ENCODE measurements at regions not wholly inside any gene's neighbourhood (a gene's known extent, or its start where the extent isn't known, plus 50 kb on each side); places are given as distances from the start of the nearest gene placed in this dataset.
"Not testable (repeated sequence)": the region's sequence is repeated elsewhere in the genome, so short reads cannot be mapped to it uniquely, and the experiment has no call there.

DNA sequence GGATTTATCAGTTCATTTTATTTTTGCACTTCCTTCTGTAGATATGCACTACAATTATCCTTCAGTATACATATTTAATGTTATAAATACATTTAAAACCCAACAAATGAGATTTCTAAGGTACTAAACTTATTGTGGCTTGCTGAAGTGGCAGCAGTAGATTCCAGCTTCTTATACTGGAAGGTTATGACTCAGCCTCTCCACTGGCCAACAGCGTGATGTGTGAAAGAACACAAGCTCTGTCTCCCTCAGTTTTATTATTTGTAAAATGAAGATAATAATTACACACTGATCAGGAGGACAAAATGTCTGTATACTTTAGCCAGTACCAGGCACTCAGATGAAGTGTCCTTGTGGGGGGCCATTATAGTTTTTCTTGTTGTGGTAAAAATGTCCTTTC, 1147.1 kb downstream of the CNTNAP5 start:
- TF ChIP-seq JUND (IDR thresholded peaks at IDR 0.05; ENCODE audit: low read depth), result no peak
- no peak for DNase-seq (ENCODE audit: low read depth in 1 of 2, low spot score in 1 of 2)
- in situ Hi-C loops (cut with HindIII; ENCODE audit: low pct_unique_long_range_greater_than_20kb, low sequenced_read_pairs), result no loop called here

DNA sequence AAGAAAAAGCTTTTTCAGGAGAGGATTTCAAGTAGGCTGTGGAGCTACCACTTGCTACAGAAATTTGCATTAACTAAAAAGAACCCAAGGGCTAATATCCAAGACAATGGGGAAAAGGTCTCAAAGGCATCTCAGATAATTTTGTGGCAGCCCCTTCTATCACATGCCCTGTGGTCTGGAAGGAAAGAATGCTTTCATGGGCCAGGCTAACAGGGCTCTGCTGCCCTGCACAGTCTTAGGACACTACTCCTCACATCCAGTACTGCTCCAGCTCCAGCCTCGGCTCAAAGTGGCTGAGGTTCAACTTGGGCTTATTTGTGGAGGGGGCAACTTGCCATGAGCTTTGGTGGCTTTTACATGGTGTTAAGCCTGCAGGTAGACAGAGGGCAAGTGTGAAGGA, 1150.3 kb downstream of the CNTNAP5 start:
- DNase-seq (ENCODE audit: low read depth in 1 of 2, low spot score in 1 of 2), result no peak
- in situ Hi-C loops (cut with HindIII; ENCODE audit: low pct_unique_long_range_greater_than_20kb, low sequenced_read_pairs), result no loop called here
- no peak for TF ChIP-seq JUND (IDR thresholded peaks at IDR 0.05; ENCODE audit: low read depth)

DNA sequence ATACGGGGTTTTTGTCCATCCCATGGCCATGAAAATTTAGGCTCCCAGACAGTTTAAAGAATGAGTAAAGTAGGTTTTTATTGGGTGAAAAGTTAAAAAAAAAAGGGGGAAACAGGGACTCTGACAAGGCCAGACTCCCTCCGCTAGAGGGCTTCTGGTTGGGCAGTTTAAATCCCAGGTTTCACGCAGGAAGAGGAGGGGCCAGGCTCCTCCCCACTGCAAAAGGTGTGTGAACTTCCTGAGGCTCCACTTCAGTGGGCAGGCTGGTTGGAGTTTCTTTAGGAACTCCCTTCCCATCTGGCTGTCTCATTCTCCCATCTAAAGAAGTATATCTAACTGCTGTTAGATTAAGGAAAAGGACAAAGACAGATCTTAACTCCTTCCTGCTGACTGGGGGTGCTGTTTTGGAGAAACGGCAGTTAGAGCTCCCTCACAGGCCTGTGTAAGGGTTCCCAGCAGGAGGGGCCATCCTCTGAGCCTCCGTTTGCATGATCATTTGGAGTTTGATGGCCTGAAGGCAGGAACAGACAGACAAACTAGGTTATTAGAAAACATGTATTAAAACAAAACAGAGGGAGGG, 1160.7 kb downstream of the CNTNAP5 start:
- no peak for TF ChIP-seq JUND (IDR thresholded peaks at IDR 0.05; ENCODE audit: low read depth)
- DNase-seq (ENCODE audit: low read depth in 1 of 2, low spot score in 1 of 2), result no peak
- in situ Hi-C loops (cut with HindIII; ENCODE audit: low pct_unique_long_range_greater_than_20kb, low sequenced_read_pairs), result no loop called here

DNA sequence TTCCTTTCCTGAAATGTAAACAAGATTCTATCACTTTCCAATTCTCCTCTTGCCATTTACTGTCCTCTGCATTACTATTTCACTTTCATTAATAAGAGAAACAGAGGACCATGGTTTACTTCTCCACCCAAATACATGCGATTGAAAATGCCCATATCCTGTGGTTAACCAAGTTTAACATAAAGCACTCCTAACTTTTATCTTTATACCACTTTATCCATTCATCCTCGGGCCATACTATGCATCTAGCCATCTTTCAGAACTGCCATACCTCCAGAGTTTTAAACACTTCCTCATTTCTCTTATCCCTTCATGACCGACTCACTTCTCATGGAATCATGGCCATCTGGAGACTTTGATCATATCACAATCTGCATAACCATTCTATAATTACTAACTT, 1182.3 kb downstream of the CNTNAP5 start:
- in situ Hi-C loops (cut with HindIII; ENCODE audit: low pct_unique_long_range_greater_than_20kb, low sequenced_read_pairs), result no loop called here
- no peak for TF ChIP-seq JUND (IDR thresholded peaks at IDR 0.05; ENCODE audit: low read depth)
- DNase-seq (ENCODE audit: low read depth in 1 of 2, low spot score in 1 of 2), result no peak

DNA sequence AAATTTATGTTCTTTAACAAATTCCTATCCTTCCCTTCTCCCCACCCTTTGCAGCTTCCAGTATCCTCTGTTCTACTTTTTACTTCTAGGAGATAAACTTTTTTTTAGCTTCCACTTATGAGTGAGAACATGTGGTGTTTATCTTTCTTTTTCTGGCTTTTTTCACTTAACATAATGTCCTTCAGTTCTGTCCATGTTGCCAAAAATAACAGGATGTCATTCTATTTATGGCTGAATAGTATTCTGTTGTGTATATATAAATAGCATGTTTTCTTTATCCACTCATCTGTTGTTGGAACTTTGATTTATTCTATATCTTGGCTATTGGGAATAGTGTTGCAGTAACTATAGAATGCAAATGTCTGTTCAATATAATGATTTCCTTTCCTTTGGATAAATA, 1191.2 kb downstream of the CNTNAP5 start:
- DNase-seq (ENCODE audit: low read depth in 1 of 2, low spot score in 1 of 2), result no peak
- TF ChIP-seq JUND (IDR thresholded peaks at IDR 0.05; ENCODE audit: low read depth), result no peak
- in situ Hi-C loops (cut with HindIII; ENCODE audit: low pct_unique_long_range_greater_than_20kb, low sequenced_read_pairs), result no loop called here

DNA sequence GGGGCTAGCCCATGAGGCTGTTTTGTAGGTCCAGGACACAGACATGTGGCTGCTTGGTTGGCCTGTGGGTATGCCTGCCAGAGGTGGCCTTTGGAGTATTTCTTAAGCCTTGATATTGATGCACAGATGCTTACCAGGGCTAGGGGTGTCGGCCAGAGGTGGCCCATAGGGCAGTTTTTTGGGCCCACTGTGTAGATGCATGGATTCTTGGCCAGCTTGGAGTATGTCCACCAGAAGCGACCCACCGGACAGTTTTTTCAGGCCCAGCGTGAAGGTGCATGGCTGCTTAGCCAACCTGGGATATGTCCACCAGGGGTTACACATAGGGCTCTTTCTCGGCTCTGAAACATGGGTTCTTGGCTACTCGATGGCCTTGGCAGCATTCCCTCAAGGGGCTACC, 1199.1 kb downstream of the CNTNAP5 start:
- DNase-seq (ENCODE audit: low read depth in 1 of 2, low spot score in 1 of 2), result no peak

DNA sequence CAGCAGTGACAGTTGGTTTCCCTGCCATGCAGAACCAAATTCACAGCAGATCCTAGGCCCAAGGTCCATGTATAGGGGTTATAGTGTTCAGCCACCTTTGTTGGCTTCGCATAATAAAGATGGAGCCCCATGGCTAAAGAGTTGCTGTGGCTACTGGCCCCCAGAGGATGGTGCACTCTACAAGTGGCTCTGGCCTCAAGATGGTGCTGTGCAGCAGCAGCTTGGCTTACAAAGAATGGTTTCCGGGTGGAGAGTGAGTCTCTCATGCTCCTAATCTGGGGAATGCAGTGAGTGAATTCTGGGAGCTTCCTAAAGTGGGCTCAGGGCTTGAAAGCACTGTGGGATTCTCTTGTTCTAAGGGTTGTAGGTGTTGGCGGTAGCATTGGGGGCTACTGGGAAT, 1199.7 kb downstream of the CNTNAP5 start:
- DNase-seq (ENCODE audit: low read depth in 1 of 2, low spot score in 1 of 2), result no peak
- in situ Hi-C loops (cut with HindIII; ENCODE audit: low pct_unique_long_range_greater_than_20kb, low sequenced_read_pairs), result no loop called here
- no peak for TF ChIP-seq JUND (IDR thresholded peaks at IDR 0.05; ENCODE audit: low read depth)

More for the DNA sequence above, 1199.1 kb downstream of the CNTNAP5 start:
- TF ChIP-seq JUND (IDR thresholded peaks at IDR 0.05; ENCODE audit: low read depth), result no peak
- in situ Hi-C loops (cut with HindIII; ENCODE audit: low pct_unique_long_range_greater_than_20kb, low sequenced_read_pairs), result no loop called here

DNA sequence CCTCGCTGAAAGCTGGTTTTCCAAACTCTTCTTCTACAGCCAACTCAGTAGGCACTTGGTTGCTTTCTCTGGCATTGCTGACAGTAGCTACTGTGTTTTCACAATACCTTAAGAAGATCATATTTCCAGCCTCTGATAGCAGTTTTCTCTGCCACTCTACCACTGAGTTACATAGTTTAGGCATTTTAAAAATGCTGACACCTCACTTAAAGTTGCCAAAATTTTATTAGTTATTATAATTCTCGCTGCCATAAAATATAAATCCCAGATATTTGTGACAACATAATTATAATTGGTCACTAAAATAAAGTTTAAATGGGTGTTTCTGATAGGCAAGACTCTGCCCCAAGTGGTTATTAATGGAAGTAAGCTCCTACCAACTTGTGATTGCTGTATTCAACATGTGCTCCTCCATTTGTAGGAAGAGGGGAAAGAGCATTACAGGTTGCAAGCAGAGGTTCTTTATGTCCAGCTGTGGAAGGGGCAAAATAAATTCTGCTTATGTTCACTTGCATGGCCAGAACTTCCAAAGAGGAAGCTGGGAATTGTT, 1202.8 kb downstream of the CNTNAP5 start:
- no peak for TF ChIP-seq JUND (IDR thresholded peaks at IDR 0.05; ENCODE audit: low read depth)
- in situ Hi-C loops (cut with HindIII; ENCODE audit: low pct_unique_long_range_greater_than_20kb, low sequenced_read_pairs), result no loop called here
- no peak for DNase-seq (ENCODE audit: low read depth in 1 of 2, low spot score in 1 of 2)

DNA sequence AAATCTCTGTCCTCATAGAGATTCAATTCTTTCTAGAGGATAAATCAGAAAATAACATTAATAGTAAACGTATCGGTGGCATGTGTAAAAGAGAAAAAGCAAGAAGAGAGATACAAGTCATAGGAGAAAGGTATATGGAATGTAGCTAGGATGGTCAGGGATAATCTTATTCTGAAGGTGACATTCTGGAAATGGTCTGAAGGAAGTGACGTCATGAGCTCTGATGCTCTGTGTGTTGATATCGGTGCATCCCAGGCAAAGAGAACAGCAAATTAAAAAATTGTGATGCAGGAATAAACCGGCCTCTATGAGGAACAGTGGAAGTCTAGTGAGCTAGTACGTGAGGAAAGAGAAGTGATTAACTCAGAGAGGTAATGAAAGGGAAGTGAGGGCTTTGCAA, 1215.8 kb downstream of the CNTNAP5 start:
- DNase-seq (ENCODE audit: low read depth in 1 of 2, low spot score in 1 of 2), result no peak
- no peak for TF ChIP-seq JUND (IDR thresholded peaks at IDR 0.05; ENCODE audit: low read depth)
- in situ Hi-C loops (cut with HindIII; ENCODE audit: low pct_unique_long_range_greater_than_20kb, low sequenced_read_pairs), result no loop called here

DNA sequence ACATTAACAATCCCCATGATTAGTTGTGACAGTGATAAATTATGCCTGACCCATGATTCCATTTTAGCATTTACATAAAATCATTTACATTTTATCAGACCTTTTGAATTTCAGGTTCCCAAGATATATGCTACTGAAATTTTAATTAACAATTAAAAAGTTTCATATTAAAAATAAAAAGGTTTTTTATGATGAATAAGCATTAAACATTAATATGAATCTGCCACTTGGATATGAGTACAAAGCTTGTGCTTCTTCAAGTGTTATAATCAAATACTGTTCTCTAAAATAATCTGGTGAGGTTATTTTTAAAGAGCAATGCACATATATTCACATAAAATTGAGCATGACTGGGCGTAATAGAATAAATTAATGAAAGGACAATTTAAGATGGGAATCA, 1218.0 kb downstream of the CNTNAP5 start:
- DNase-seq (ENCODE audit: low read depth in 1 of 2, low spot score in 1 of 2), result no peak
- in situ Hi-C loops (cut with HindIII; ENCODE audit: low pct_unique_long_range_greater_than_20kb, low sequenced_read_pairs), result no loop called here
- TF ChIP-seq JUND (IDR thresholded peaks at IDR 0.05; ENCODE audit: low read depth), result no peak

DNA sequence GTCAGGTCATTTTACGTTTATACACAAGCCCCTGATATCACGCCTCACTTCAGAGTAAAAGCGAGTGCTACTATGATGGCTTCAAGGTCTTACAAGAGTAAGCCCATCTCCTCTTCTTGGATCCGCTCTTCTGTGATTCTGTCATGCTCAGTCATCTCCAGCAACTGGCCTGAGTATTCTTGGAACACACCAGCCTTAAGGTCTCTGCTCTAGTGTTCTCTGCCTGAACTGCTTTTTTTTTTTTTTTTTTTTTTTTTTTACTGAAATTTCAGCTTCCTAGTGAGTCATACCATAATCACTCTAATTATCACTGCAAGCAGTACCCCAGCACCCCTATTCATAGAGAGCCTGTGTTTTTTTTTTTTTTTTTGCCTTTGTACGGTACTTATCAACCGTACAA, 1228.9 kb downstream of the CNTNAP5 start:
- no peak for TF ChIP-seq JUND (IDR thresholded peaks at IDR 0.05; ENCODE audit: low read depth)
- DNase-seq (ENCODE audit: low read depth in 1 of 2, low spot score in 1 of 2), result no peak
- in situ Hi-C loops (cut with HindIII; ENCODE audit: low pct_unique_long_range_greater_than_20kb, low sequenced_read_pairs), result no loop called here

DNA sequence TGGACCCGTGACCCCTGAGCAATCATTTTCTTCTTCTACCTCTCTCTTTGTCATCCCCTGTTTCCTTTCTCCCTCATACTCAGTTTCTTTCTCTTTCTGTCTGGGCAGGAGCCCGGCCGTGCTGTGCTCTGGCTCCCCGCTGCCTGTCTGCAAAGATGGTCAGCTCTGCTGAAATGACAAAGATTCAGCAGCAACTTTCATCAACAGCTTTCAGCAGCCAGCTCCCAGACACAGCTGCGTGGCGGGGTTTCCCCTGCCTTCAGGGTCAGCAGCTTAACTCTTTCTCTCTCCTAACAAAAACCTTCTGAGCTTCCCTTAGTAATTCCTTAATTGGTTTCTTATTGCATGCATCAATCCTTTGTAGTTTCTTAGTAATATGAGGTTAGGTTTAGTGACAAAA, 1234.4 kb downstream of the CNTNAP5 start:
- in situ Hi-C loops (cut with HindIII; ENCODE audit: low pct_unique_long_range_greater_than_20kb, low sequenced_read_pairs), result no loop called here
- DNase-seq (ENCODE audit: low read depth in 1 of 2, low spot score in 1 of 2), result no peak

DNA sequence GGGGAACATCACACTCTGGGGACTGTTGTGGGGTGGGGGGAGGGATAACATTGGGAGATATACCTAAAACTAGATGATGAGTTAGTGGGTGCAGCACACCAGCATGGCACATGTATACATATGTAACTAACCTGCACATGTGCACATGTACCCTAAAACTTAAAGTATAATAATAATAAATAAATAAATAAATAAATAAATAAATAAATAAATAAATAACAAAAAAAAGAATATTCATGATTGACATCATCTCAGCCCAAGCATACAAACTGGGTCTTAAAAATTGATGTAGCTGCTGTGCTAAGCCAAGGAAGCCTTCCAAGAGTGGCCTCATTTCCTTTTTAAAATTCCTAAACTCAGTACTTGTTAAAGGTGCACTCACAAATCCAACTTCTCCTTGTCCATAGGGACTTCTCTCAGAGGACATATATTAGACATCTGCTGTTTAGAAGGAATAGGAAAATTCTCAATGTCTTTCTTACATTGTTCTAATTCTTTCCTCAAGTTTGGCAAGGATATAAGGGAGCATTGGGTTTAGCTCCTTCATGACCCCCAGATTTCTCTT, 1235.4 kb downstream of the CNTNAP5 start:
- DNase-seq (ENCODE audit: low read depth in 1 of 2, low spot score in 1 of 2), result not testable (repeated sequence)

More for the DNA sequence above, 1234.4 kb downstream of the CNTNAP5 start:
- no peak for TF ChIP-seq JUND (IDR thresholded peaks at IDR 0.05; ENCODE audit: low read depth)

DNA sequence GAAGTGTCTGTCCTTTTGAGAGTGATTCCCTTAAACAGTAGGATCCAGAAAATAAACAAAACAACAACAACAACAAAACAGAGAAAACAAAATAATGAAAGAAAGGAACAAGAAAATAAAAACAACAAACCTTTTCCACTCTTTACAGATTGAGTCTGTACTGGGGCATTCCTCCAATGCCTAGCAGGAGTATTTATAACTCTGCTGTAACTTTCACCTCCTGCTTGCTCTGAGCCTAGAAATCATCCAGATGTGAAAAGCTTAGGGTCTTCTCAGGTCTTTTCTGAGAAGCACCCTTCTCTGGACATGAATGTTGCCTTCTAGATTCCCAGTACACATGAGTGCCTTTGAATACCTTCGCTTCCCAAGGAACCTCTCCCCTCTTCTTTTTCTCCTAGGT, 1239.4 kb downstream of the CNTNAP5 start:
- in situ Hi-C loops (cut with HindIII; ENCODE audit: low pct_unique_long_range_greater_than_20kb, low sequenced_read_pairs), result no loop called here
- DNase-seq (ENCODE audit: low read depth in 1 of 2, low spot score in 1 of 2), result no peak
- no peak for TF ChIP-seq JUND (IDR thresholded peaks at IDR 0.05; ENCODE audit: low read depth)

More for the DNA sequence above, 1235.4 kb downstream of the CNTNAP5 start:
- in situ Hi-C loops (cut with HindIII; ENCODE audit: low pct_unique_long_range_greater_than_20kb, low sequenced_read_pairs), result not testable (repeated sequence)

All from T47D (cell line).